K562 (cell line): ENCODE measurements at regions not wholly inside any gene's neighbourhood (a gene's known extent, or its start where the extent isn't known, plus 50 kb on each side); places are given as distances from the start of the nearest gene placed in this dataset.
A peak's percentile ranks its signal among the peaks of the same experiment; 100 is the strongest.

Experiments
- ATAC-seq: fragments of 200-7000 bp; cut with Tn5 transposase; 3 replicates; pipeline ENCODE4 v1.9.1; 2020; ENCODE audit warnings: moderate library complexity
- BruUV-seq: library from RNA; stranded (reverse); fragments of 400-500 nt; replicated peaks from 2 replicates; lab custom pipeline; 2021; lab: Mats Ljungman, UMichigan
- CTCF ChIA-PET: fragments of 300-600 bp; formaldehyde crosslinking; extraction: SDS; loops from one replicate; lab custom pipeline; 2021; ENCODE audit warnings: low intra/inter-chr PET ratio; lab: Yijun Ruan, JAX
- POLR2A ChIA-PET: fragments of 300-600, 350-650 bp; sonication (Branson Sonifier 250); formaldehyde crosslinking; extraction: SDS; loops from one replicate; lab custom pipeline; 2021; ENCODE audit warnings: antibody characterized with exemption, inconsistent platforms; lab: Yijun Ruan, JAX
- DNase-seq, 4 experiments: peaks; one replicate each; pipeline versions ENCODE4 v3.0.0 to v3.0.0-alpha.2; 2011 to 2018; ENCODE audit warnings: low spot score in 3 of 4, mixed read lengths in 3 of 4; ENCODE audit errors: extremely low read depth in 1 of 4
- FAIRE-seq: peaks from 2 replicates; lab custom pipeline; 2011; peaks lifted over from hg19 to GRCh38; lab: Jason Lieb, UNC
- H2AFZ ChIP-seq: 2 replicates; pipeline ENCODE4 v1.6.0; 2011; ENCODE audit warnings: low read depth, low read length, control low read depth, inconsistent platforms
- H3K27ac ChIP-seq: fragments of 200-600 bp; 3 replicates; pipeline ENCODE4 v1.8.0; 2011; ENCODE audit warnings: low read depth, mild to moderate bottlenecking, control low read depth, inconsistent platforms, low read length, moderate library complexity, mixed read lengths; ENCODE audit errors: extremely low read depth
- H3K27me3 ChIP-seq, 2 experiments: fragments of 300-600 bp in 1 of 2; 2 replicates in 1 of 2; 3 replicates in 1 of 2; pipeline versions ENCODE4 v1.6.0 to v1.8.0; 2011; ENCODE audit warnings: inconsistent platforms in 2 of 2, low read length in 2 of 2, mild to moderate bottlenecking in 1 of 2, mixed read lengths in 1 of 2, moderate library complexity in 1 of 2; ENCODE audit not compliant: control insufficient read depth in 2 of 2, insufficient read depth in 2 of 2
- H3K36me3 ChIP-seq: fragments of 300-600 bp; 3 replicates; pipeline ENCODE4 v1.8.0; 2011; ENCODE audit warnings: mild to moderate bottlenecking, low read length, inconsistent platforms; ENCODE audit not compliant: control insufficient read depth, insufficient read depth
- H3K4me1 ChIP-seq, 2 experiments: fragments of 200-600 bp in 1 of 2; replicated peaks in 1 of 2; 2 replicates in 1 of 2; 3 replicates in 1 of 2; pipeline versions ENCODE4 v1.5.1 to v1.8.0; 2011; ENCODE audit warnings: inconsistent platforms in 2 of 2, low read length in 2 of 2, mild to moderate bottlenecking in 1 of 2, mixed read lengths in 1 of 2, moderate library complexity in 1 of 2; ENCODE audit not compliant: control insufficient read depth in 2 of 2, insufficient read depth in 2 of 2
- H3K4me2 ChIP-seq: 2 replicates; pipeline ENCODE4 v1.6.1; 2011; ENCODE audit warnings: low read length, control low read depth, inconsistent platforms, mixed read lengths; ENCODE audit not compliant: insufficient read depth
- H3K4me3 ChIP-seq: fragments of 200-600 bp; sonication (generic), shearing (Covaris generic); 2 replicates; pipeline ENCODE4 v1.5.1; 2016; ENCODE audit warnings: control low read depth, inconsistent platforms
- H3K79me2 ChIP-seq: fragments of 200-600 bp; 3 replicates; pipeline ENCODE4 v1.8.0; 2011; ENCODE audit warnings: low read length, inconsistent platforms; ENCODE audit not compliant: control insufficient read depth, insufficient read depth
- H3K9ac ChIP-seq, 2 experiments: 2 replicates each; pipeline versions ENCODE4 v1.6.0 to v1.6.1; 2011; ENCODE audit warnings: low read depth in 2 of 2, low read length in 2 of 2, control low read depth in 1 of 2, inconsistent platforms in 1 of 2, mild to moderate bottlenecking in 1 of 2, mixed read lengths in 1 of 2; ENCODE audit not compliant: insufficient read depth in 1 of 2
- H3K9me1 ChIP-seq: one replicate; pipeline ENCODE4 v1.6.0; 2011; ENCODE audit warnings: inconsistent platforms, mild to moderate bottlenecking, low read length, moderate library complexity; ENCODE audit not compliant: control insufficient read depth, insufficient read depth
- H3K9me3 ChIP-seq: replicated peaks from 2 replicates; pipeline ENCODE4 v1.5.1; 2011; ENCODE audit warnings: low read depth, low read length, inconsistent platforms; ENCODE audit not compliant: control insufficient read depth, insufficient read depth
- H4K20me1 ChIP-seq: replicated peaks from 2 replicates; pipeline ENCODE4 v1.6.1; 2011; ENCODE audit warnings: low read length, inconsistent platforms, mixed read lengths; ENCODE audit not compliant: control insufficient read depth, insufficient read depth
- ATF3 ChIP-seq, 2 experiments: fragments of 450-650 bp in 1 of 2; sonication (generic) in 1 of 2; formaldehyde crosslinking in 1 of 2; IDR thresholded peaks in 1 of 2; conservative IDR thresholded peaks in 1 of 2; 2 replicates each; pipeline versions ENCODE4 v1.6.1 to v1.8.1; 2016 to 2023; ENCODE audit warnings: mild to moderate bottlenecking in 2 of 2, moderate library complexity in 2 of 2, inconsistent platforms in 1 of 2, missing genetic modification reagents in 1 of 2
- CBX8 ChIP-seq: fragments of 200-600 bp; sonication (generic); IDR thresholded peaks from 2 replicates; pipeline ENCODE4 v1.6.1; 2012; ENCODE audit warnings: borderline replicate concordance, mixed run types, low read depth, mild to moderate bottlenecking, moderate library complexity, mixed read lengths, low read length, control low read depth, inconsistent platforms; ENCODE audit not compliant: poor library complexity, severe bottlenecking; ENCODE audit errors: extremely low read depth
- CEBPB ChIP-seq: fragments of 450-650 bp; IDR thresholded peaks from 2 replicates; pipeline ENCODE4 v1.6.1; 2016; ENCODE audit warnings: missing genetic modification characterization, missing compliant biosample characterization
- CEBPG ChIP-seq, 3 experiments: fragments of 200-800 bp in 1 of 3; sonication (Bioruptor generic) in 1 of 3; sonication (generic) in 1 of 3; formaldehyde crosslinking in 1 of 3; IDR thresholded peaks in 2 of 3; conservative IDR thresholded peaks in 1 of 3; 2 replicates each; pipeline versions ENCODE4 v1.6.1 to v1.8.0; 2016 to 2022; ENCODE audit warnings: missing compliant biosample characterization in 2 of 3, missing genetic modification characterization in 2 of 3, mild to moderate bottlenecking in 1 of 3, missing genetic modification reagents in 1 of 3
- IRF2 ChIP-seq: sonication (generic); formaldehyde crosslinking; IDR thresholded peaks from 2 replicates; pipeline ENCODE4 v1.8.1; 2022; ENCODE audit warnings: mild to moderate bottlenecking, missing genetic modification reagents
- ZBTB9 ChIP-seq: fragments of 450-650 bp; formaldehyde crosslinking; IDR thresholded peaks from 2 replicates; pipeline ENCODE4 v1.4.0; 2020; ENCODE audit warnings: mild to moderate bottlenecking, moderate library complexity
- WGBS: fragments of 100-300 bp; shearing (Covaris generic); methylation state at CpG from one replicate; pipeline ENCODE4 v1.1.6; 2016; ENCODE audit warnings: low coverage, mixed read lengths; ENCODE audit not compliant: insufficient coverage; ENCODE audit errors: missing lambda C conversion rate; 5-methylcytosine and 5-hydroxymethylcytosine counted together
- in situ Hi-C: fragments of 300-500 bp; cut with MboI; formaldehyde crosslinking; loops from 4 replicates; pipeline ENCODE4 v1.15.0; 2018; ENCODE audit warnings: inconsistent platforms, mixed read lengths
- intact Hi-C: fragments of 100-400 bp; cut with micrococcal nuclease; formaldehyde crosslinking; loops from 2 replicates; pipeline ENCODE4 v1.14.2; 2022

- Histone ChIP-seq H3K9me3 (no peaks in the 10 kb centered on the region), H3K4me3 (no peak overlapping the region), H3K27ac (no peak overlapping the region), H3K4me2 (no peak overlapping the region), H2AFZ (no peak overlapping the region), H3K79me2 (no peaks in the 10 kb centered on the region), H3K9me1 (no peaks in the 10 kb centered on the region), H3K9ac (no peak overlapping the region), H3K36me3 (no peaks in the 10 kb centered on the region), H3K27me3 (no peaks in the 10 kb centered on the region), H3K4me1 (no peaks in the 10 kb centered on the region), H4K20me1 (no peaks in the 10 kb centered on the region)
- intact Hi-C loops (no loop called here), in situ Hi-C loops (no loop called here)
- no peak for ATAC-seq
- POLR2A ChIA-PET = no interaction called here
- no peak for FAIRE-seq
- TF ChIP-seq IRF2 = no peak
- BruUV-seq = no TSS peak
- no peak for DNase-seq
- WGBS = 0% methylated on average over 1 of the region's 1 CpG
- CTCF ChIA-PET = no interaction called here
These were observed 593.0 kb upstream of the ATP2B1 start for GRCh38 chr12:90301561-90302133.

GRCh38 chr12:90301095-90301494 is 592.5 kb upstream of the ATP2B1 start:
- no peak overlapping the region for H3K4me3 ChIP-seq
- TF ChIP-seq CBX8 = no peak
- peak; percentile 27; the same call in 1 of the 2 replicates for TF ChIP-seq CEBPB (tag)
- peak; percentile 42; the same call in 1 of the 2 replicates for TF ChIP-seq ATF3 (IDR thresholded peaks at IDR 0.05)
- TF ChIP-seq ATF3 (CRISPR knock-in tag; conservative IDR thresholded peaks at IDR 0.05) = no peak
- no peak for TF ChIP-seq ZBTB9 (CRISPR knock-in tag)
- no peak for TF ChIP-seq CEBPG (CRISPR knock-in tag; IDR thresholded peaks at IDR 0.05)
- peak in 1 of 2 experiments; percentile 76; a peak in 2 of 4 replicates for TF ChIP-seq CEBPG (tag; conservative IDR thresholded peaks at IDR 0.05 in 1 of 2, IDR thresholded peaks at IDR 0.05 in 1 of 2)
- H3K9me3 ChIP-seq = no peaks in the 10 kb centered on the region
- no peaks in the 10 kb centered on the region for H3K27me3 ChIP-seq
- no peak overlapping the region for H3K27ac ChIP-seq
- BruUV-seq = no TSS peak
- no peaks in the 10 kb centered on the region for H3K9me1 ChIP-seq
- in situ Hi-C loops = no loop called here
- intact Hi-C loops = no loop called here
- ChIA-PET POLR2A (no interaction called here), CTCF (no interaction called here)
- no peak overlapping the region for H3K9ac ChIP-seq
- WGBS = 15% methylated on average over 4 of the region's 4 CpGs
- ATAC-seq = no peak
- H3K4me2 ChIP-seq = no peak overlapping the region
- no peak for DNase-seq
- H4K20me1 ChIP-seq = no peaks in the 10 kb centered on the region
- no peaks in the 10 kb centered on the region for H3K36me3 ChIP-seq
- no peaks in the 10 kb centered on the region for H3K4me1 ChIP-seq
- no peak for FAIRE-seq
- no peak overlapping the region for H2AFZ ChIP-seq
- no peaks in the 10 kb centered on the region for H3K79me2 ChIP-seq
